ENCODE measurements at regions not wholly inside any gene's neighbourhood (a gene's known extent, or its start where the extent isn't known, plus 50 kb on each side); places are given as distances from the start of the nearest gene placed in this dataset.

GRCh38 chrX:98627645-98628044 is 1743.9 kb downstream of the RPA4 start:
- Mint-ChIP-seq H3K27me3 (ENCODE audit: low read depth) (no peaks in the 10 kb centered on the region), H3K9me3 (no peaks in the 10 kb centered on the region), H3K36me3 (ENCODE audit: low read depth) (no peaks in the 10 kb centered on the region), H3K4me1 (ENCODE audit: low read depth) (no peaks in the 10 kb centered on the region), H3K27ac (no peak overlapping the region), H3K4me3 (no peak overlapping the region)
- intact Hi-C loops (cut with micrococcal nuclease): no loop called here
- no peak for DNase-seq
- CTCF ChIA-PET: no interaction called here

GRCh38 chrX:98637451-98637850 is 1753.7 kb downstream of the RPA4 start:
- intact Hi-C loops (cut with micrococcal nuclease): no loop called here
- Mint-ChIP-seq H3K4me3 (no peak overlapping the region), H3K27me3 (ENCODE audit: low read depth) (no peaks in the 10 kb centered on the region), H3K4me1 (ENCODE audit: low read depth) (no peaks in the 10 kb centered on the region), H3K36me3 (ENCODE audit: low read depth) (no peaks in the 10 kb centered on the region), H3K9me3 (no peaks in the 10 kb centered on the region), H3K27ac (no peak overlapping the region)
- no peak for DNase-seq
- CTCF ChIA-PET: no interaction called here

GRCh38 chrX:98646351-98646750 is 1762.6 kb downstream of the RPA4 start:
- Mint-ChIP-seq H3K9me3 (no peaks in the 10 kb centered on the region), H3K4me1 (ENCODE audit: low read depth) (no peaks in the 10 kb centered on the region), H3K27ac (no peak overlapping the region), H3K4me3 (no peak overlapping the region), H3K36me3 (ENCODE audit: low read depth) (no peaks in the 10 kb centered on the region), H3K27me3 (ENCODE audit: low read depth) (no peaks in the 10 kb centered on the region)
- CTCF ChIA-PET: no interaction called here
- DNase-seq: no peak
- intact Hi-C loops (cut with micrococcal nuclease): no loop called here

GRCh38 chrX:98654565-98654964 is 1755.5 kb downstream of the PCDH19 start:
- Mint-ChIP-seq H3K27me3 (ENCODE audit: low read depth) (no peaks in the 10 kb centered on the region), H3K36me3 (ENCODE audit: low read depth) (no peaks in the 10 kb centered on the region), H3K27ac (no peak overlapping the region), H3K4me1 (ENCODE audit: low read depth) (no peaks in the 10 kb centered on the region), H3K9me3 (no peaks in the 10 kb centered on the region), H3K4me3 (no peak overlapping the region)
- intact Hi-C loops (cut with micrococcal nuclease): no loop called here
- CTCF ChIA-PET: no interaction called here
- DNase-seq: no peak

Measured in activated naive CD4-positive, alpha-beta T cell treated with anti-CD3 and anti-CD28 coated beads for 36 hours (primary cell).